Ectodermal cell (in vitro differentiated cells): ENCODE measurements at regions not wholly inside any gene's neighbourhood (a gene's known extent, or its start where the extent isn't known, plus 50 kb on each side); places are given as distances from the start of the nearest gene placed in this dataset.

ENCODE experiments used
- H3K27ac ChIP-seq: 2 replicates; pipeline ENCODE4 v1.7.0; 2013; ENCODE audit warnings: mild to moderate bottlenecking, low read depth, low read length; ENCODE audit not compliant: insufficient read depth, poor library complexity, severe bottlenecking
- H3K27me3 ChIP-seq: 2 replicates; pipeline ENCODE4 v1.7.0; 2013; ENCODE audit warnings: mild to moderate bottlenecking, low read length; ENCODE audit not compliant: insufficient read depth, control insufficient read depth, poor library complexity, severe bottlenecking
- H3K36me3 ChIP-seq: one replicate; pipeline ENCODE4 v1.7.0; 2013; ENCODE audit warnings: low read length; ENCODE audit not compliant: control insufficient read depth, insufficient read depth
- H3K4me1 ChIP-seq: one replicate; pipeline ENCODE4 v1.7.0; 2013; ENCODE audit warnings: low read length; ENCODE audit not compliant: control insufficient read depth, insufficient read depth
- H3K4me3 ChIP-seq: 2 replicates; pipeline ENCODE4 v1.7.0; 2013; ENCODE audit warnings: low read depth, low read length, control low read depth; ENCODE audit not compliant: insufficient read depth
- H3K9me3 ChIP-seq: 2 replicates; pipeline ENCODE4 v1.7.0; 2013; ENCODE audit warnings: mild to moderate bottlenecking, low read length, moderate library complexity; ENCODE audit not compliant: control insufficient read depth
- WGBS, 2 experiments: methylation state at CpG; one replicate each; pipeline ENCODE4 v1.1.7; 2013; ENCODE audit warnings: missing lambda C conversion rate in 2 of 2; 5-methylcytosine and 5-hydroxymethylcytosine counted together

GRCh38 chr20:62553136-62553837, 77.5 kb upstream of the GATA5 start:
- Histone ChIP-seq H3K4me3 (no peak overlapping the region), H3K36me3 (no peaks in the 10 kb centered on the region), H3K4me1 (peaks cover 15% of the 10 kb centered on the region), H3K27me3 (peaks cover 49% of the 10 kb centered on the region), H3K27ac (no peak overlapping the region), H3K9me3 (no peaks in the 10 kb centered on the region)
- 92 to 93% methylated on average over 33 of the region's 33 CpGs for WGBS, 2 experiments

GRCh38 chr20:62553838-62554161, 78.0 kb upstream of the GATA5 start:
- H3K4me3 ChIP-seq = no peak overlapping the region
- no peak overlapping the region for H3K27ac ChIP-seq
- H3K9me3 ChIP-seq = no peaks in the 10 kb centered on the region
- H3K4me1 ChIP-seq = peaks cover 19% of the 10 kb centered on the region
- 91 to 94% methylated on average over 7 of the region's 7 CpGs for WGBS, 2 experiments
- peaks cover 47% of the 10 kb centered on the region for H3K27me3 ChIP-seq
- H3K36me3 ChIP-seq = no peaks in the 10 kb centered on the region

- no peak overlapping the region for H3K27ac ChIP-seq
- 91 to 92% methylated on average over 35 of the region's 35 CpGs for WGBS, 2 experiments
- peaks cover 42% of the 10 kb centered on the region for H3K27me3 ChIP-seq
- peaks cover 19% of the 10 kb centered on the region for H3K4me1 ChIP-seq
- no peak overlapping the region for H3K4me3 ChIP-seq
- no peaks in the 10 kb centered on the region for H3K36me3 ChIP-seq
- H3K9me3 ChIP-seq = no peaks in the 10 kb centered on the region
Observed at GRCh38 chr20:62554214-62554897, 78.6 kb upstream of the GATA5 start.

- WGBS, 2 experiments = 90% methylated on average over 27 of the region's 27 CpGs
- H3K27me3 ChIP-seq = peaks cover 35% of the 10 kb centered on the region
- no peaks in the 10 kb centered on the region for H3K36me3 ChIP-seq
- H3K4me1 ChIP-seq = peaks cover 19% of the 10 kb centered on the region
- no peak overlapping the region for H3K27ac ChIP-seq
- no peak overlapping the region for H3K4me3 ChIP-seq
- no peaks in the 10 kb centered on the region for H3K9me3 ChIP-seq
Observed at GRCh38 chr20:62554898-62555641, 79.3 kb upstream of the GATA5 start.

- no peak overlapping the region for H3K27ac ChIP-seq
- WGBS, 2 experiments = 91% methylated on average over 29 of the region's 29 CpGs
- H3K27me3 ChIP-seq = peaks cover 27% of the 10 kb centered on the region
Observed at GRCh38 chr20:62555642-62556420, 80.0 kb upstream of the GATA5 start.

GRCh38 chr20:62557462-62557861, 81.7 kb upstream of the GATA5 start:
- Histone ChIP-seq H3K9me3 (no peaks in the 10 kb centered on the region), H3K27me3 (peaks cover 11% of the 10 kb centered on the region), H3K4me3 (no peak overlapping the region), H3K36me3 (no peaks in the 10 kb centered on the region), H3K27ac (no peak overlapping the region), H3K4me1 (peaks cover 21% of the 10 kb centered on the region)
- WGBS, 2 experiments = 87 to 89% methylated on average over 14 of the region's 14 CpGs

More at GRCh38 chr20:62555642-62556420, 80.0 kb upstream of the GATA5 start:
- Histone ChIP-seq H3K36me3 (no peaks in the 10 kb centered on the region), H3K4me3 (no peak overlapping the region), H3K4me1 (peaks cover 14% of the 10 kb centered on the region), H3K9me3 (no peaks in the 10 kb centered on the region)

- peaks cover 21% of the 10 kb centered on the region for H3K4me1 ChIP-seq
- no peaks in the 10 kb centered on the region for H3K9me3 ChIP-seq
- peaks cover 7% of the 10 kb centered on the region for H3K27me3 ChIP-seq
- no peak overlapping the region for H3K27ac ChIP-seq
- WGBS, 2 experiments = 71 to 74% methylated on average over 14 of the region's 14 CpGs
- H3K4me3 ChIP-seq = no peak overlapping the region
- H3K36me3 ChIP-seq = no peaks in the 10 kb centered on the region
Observed at GRCh38 chr20:62557999-62558408, 82.2 kb upstream of the GATA5 start.

- H3K4me1 ChIP-seq = peaks cover 21% of the 10 kb centered on the region
- H3K4me3 ChIP-seq = no peak overlapping the region
- H3K27me3 ChIP-seq = no peaks in the 10 kb centered on the region
- WGBS, 2 experiments = 73 to 76% methylated on average over 17 of the region's 17 CpGs
- no peak overlapping the region for H3K27ac ChIP-seq
- H3K9me3 ChIP-seq = no peaks in the 10 kb centered on the region
- H3K36me3 ChIP-seq = no peaks in the 10 kb centered on the region
Observed at GRCh38 chr20:62558779-62559178, 83.0 kb upstream of the GATA5 start.

GRCh38 chr20:62560162-62560561, 82.1 kb upstream of the SLCO4A1 start:
- Histone ChIP-seq H3K9me3 (no peaks in the 10 kb centered on the region), H3K36me3 (no peaks in the 10 kb centered on the region), H3K4me1 (peaks cover 21% of the 10 kb centered on the region), H3K27ac (no peak overlapping the region), H3K4me3 (no peak overlapping the region), H3K27me3 (no peaks in the 10 kb centered on the region)
- 91 to 95% methylated on average over 5 of the region's 6 CpGs for WGBS, 2 experiments
